Endothelial cell of umbilical vein (primary cell): ENCODE measurements at regions not wholly inside any gene's neighbourhood (a gene's known extent, or its start where the extent isn't known, plus 50 kb on each side); places are given as distances from the start of the nearest gene placed in this dataset.

Experiments
- BruUV-seq: library from RNA; stranded (reverse); fragments of 400-500 nt; replicated peaks from 2 replicates; lab custom pipeline; 2021; lab: Mats Ljungman, UMichigan
- CTCF ChIA-PET: fragments of 300-600, 350-600 bp; sonication (Branson Sonifier 250); formaldehyde crosslinking; loops from one replicate; lab custom pipeline; 2021; ENCODE audit warnings: antibody characterized with exemption, inconsistent platforms; lab: Charles Lee
- POLR2A ChIA-PET: fragments of 300-600, 350-600 bp; sonication (Branson Sonifier 250); formaldehyde crosslinking; loops from one replicate; lab custom pipeline; 2021; ENCODE audit warnings: antibody characterized with exemption, inconsistent platforms; lab: Charles Lee
- DNase-seq: peaks from one replicate; pipeline ENCODE4 v3.0.0-alpha.2; 2011; ENCODE audit warnings: low read depth, low spot score
- FAIRE-seq: peaks from 2 replicates; lab custom pipeline; 2011; peaks lifted over from hg19 to GRCh38; lab: Jason Lieb, UNC
- H2AFZ ChIP-seq: 2 replicates; pipeline ENCODE4 v1.6.0; 2012; ENCODE audit warnings: low read depth, low read length, control low read depth, inconsistent platforms
- H3K27ac ChIP-seq: 2 replicates; pipeline ENCODE4 v1.5.1; 2011; ENCODE audit warnings: low read depth, mild to moderate bottlenecking, control low read depth, low read length, moderate library complexity; ENCODE audit not compliant: insufficient read depth
- H3K27me3 ChIP-seq, 2 experiments: 2 replicates each; pipeline versions ENCODE4 v1.6.0 to v1.6.1; 2011; ENCODE audit warnings: low read length in 2 of 2, mixed read lengths in 1 of 2; ENCODE audit not compliant: control insufficient read depth in 2 of 2, insufficient read depth in 2 of 2
- H3K36me3 ChIP-seq, 2 experiments: 2 replicates in 1 of 2; 3 replicates in 1 of 2; pipeline ENCODE4 v1.5.1; 2011; ENCODE audit warnings: low read length in 2 of 2, mild to moderate bottlenecking in 1 of 2, moderate library complexity in 1 of 2; ENCODE audit not compliant: control insufficient read depth in 2 of 2, insufficient read depth in 2 of 2; ENCODE audit errors: extremely low read depth in 1 of 2
- H3K4me1 ChIP-seq: 3 replicates; pipeline ENCODE4 v1.5.1; 2011; ENCODE audit warnings: mild to moderate bottlenecking, low read length; ENCODE audit not compliant: control insufficient read depth, insufficient read depth; ENCODE audit errors: extremely low read depth
- H3K4me2 ChIP-seq: 2 replicates; pipeline ENCODE4 v1.6.1; 2011; ENCODE audit warnings: low read length, control low read depth, mixed read lengths; ENCODE audit not compliant: insufficient read depth
- H3K4me3 ChIP-seq, 3 experiments: fragments of 200-600 bp in 1 of 3; sonication (generic), shearing (Covaris generic) in 1 of 3; replicated peaks in 1 of 3; 2 replicates each; pipeline ENCODE4 v1.5.1; 2011 to 2016; ENCODE audit warnings: control low read depth in 3 of 3, low read length in 3 of 3, mild to moderate bottlenecking in 2 of 3, inconsistent platforms in 1 of 3, low read depth in 1 of 3, moderate library complexity in 1 of 3; ENCODE audit not compliant: insufficient read depth in 1 of 3
- H3K79me2 ChIP-seq: 2 replicates; pipeline ENCODE4 v1.6.0; 2012; ENCODE audit warnings: low read length, inconsistent platforms; ENCODE audit not compliant: control insufficient read depth, insufficient read depth
- H3K9ac ChIP-seq: replicated peaks from 2 replicates; pipeline ENCODE3; 2011; ENCODE audit warnings: low read length, control low read depth; ENCODE audit not compliant: insufficient read depth; ENCODE audit errors: extremely low read depth
- H3K9me1 ChIP-seq: replicated peaks from 3 replicates; pipeline ENCODE4 v1.6.0; 2011; ENCODE audit warnings: mild to moderate bottlenecking, low read length; ENCODE audit not compliant: control insufficient read depth, insufficient read depth; ENCODE audit errors: extremely low read depth
- H3K9me3 ChIP-seq: replicated peaks from 2 replicates; pipeline ENCODE4 v1.5.1; 2012; ENCODE audit warnings: low read length, inconsistent platforms; ENCODE audit not compliant: control insufficient read depth, insufficient read depth
- H4K20me1 ChIP-seq: replicated peaks from 2 replicates; pipeline ENCODE3; 2011; ENCODE audit warnings: mild to moderate bottlenecking, low read length; ENCODE audit not compliant: control insufficient read depth, insufficient read depth; ENCODE audit errors: extremely low read depth
- CTCF ChIP-seq, 2 donors: IDR thresholded peaks; 1 replicate in 1 of 2; 2 replicates in 1 of 2; pipeline ENCODE4 v1.5.1; 2011; ENCODE audit warnings: low read length in 2 of 2, mild to moderate bottlenecking in 2 of 2, moderate library complexity in 2 of 2, control low read depth in 1 of 2, inconsistent platforms in 1 of 2, low read depth in 1 of 2; ENCODE audit not compliant: insufficient read depth in 1 of 2; ENCODE audit errors: extremely low read depth in 1 of 2
- EZH2 ChIP-seq: IDR thresholded peaks from 2 replicates; pipeline ENCODE4 v1.6.1; 2012; ENCODE audit warnings: borderline replicate concordance, low read depth, mild to moderate bottlenecking, moderate library complexity, low read length, inconsistent platforms; ENCODE audit not compliant: severe bottlenecking
- FOS ChIP-seq: IDR thresholded peaks from 2 replicates; pipeline ENCODE4 v1.6.1; 2011; ENCODE audit warnings: mild to moderate bottlenecking, low read length, moderate library complexity, borderline replicate concordance; ENCODE audit not compliant: insufficient read depth
- GATA2 ChIP-seq: IDR thresholded peaks from 2 replicates; pipeline ENCODE4 v1.7.0; 2011; ENCODE audit warnings: low read depth, mild to moderate bottlenecking, moderate library complexity, mixed read lengths, low read length; ENCODE audit not compliant: insufficient read length, insufficient read depth
- JUN ChIP-seq: IDR thresholded peaks from 2 replicates; pipeline ENCODE4 v1.6.1; 2011; ENCODE audit warnings: borderline replicate concordance, low read depth; ENCODE audit not compliant: insufficient read length, insufficient read depth
- MAX ChIP-seq: IDR thresholded peaks from 2 replicates; pipeline ENCODE4 v1.6.1; 2011; ENCODE audit not compliant: insufficient read depth, insufficient read length
- MYC ChIP-seq: IDR thresholded peaks from one replicate; pipeline ENCODE4 v1.6.1; 2011; ENCODE audit warnings: mild to moderate bottlenecking, low read depth, low read length
- POLR2A ChIP-seq: IDR thresholded peaks from 2 replicates; pipeline ENCODE4 v1.6.1; 2012; ENCODE audit warnings: low read depth, mild to moderate bottlenecking, control low read depth, low read length
- POLR2AphosphoS5 ChIP-seq: IDR thresholded peaks from 2 replicates; pipeline ENCODE4 v1.6.1; 2012; ENCODE audit warnings: low read depth, mild to moderate bottlenecking, control low read depth, low read length, moderate library complexity; ENCODE audit not compliant: insufficient read depth
- dilution Hi-C: fragments of 300-500 bp; cut with MboI; formaldehyde crosslinking; loops from one replicate; pipeline ENCODE4 v1.15.0; 2019; ENCODE audit warnings: low sequenced_read_pairs; ENCODE audit not compliant: extremely low pct_ligation_motif_present
- intact Hi-C: fragments of 100-400 bp; cut with micrococcal nuclease; formaldehyde crosslinking; loops from one replicate; pipeline ENCODE4 v1.10.0; 2022

GRCh38 chr10:63780101-63780500, 258.9 kb downstream of the REEP3 start:
- peaks cover 0 to 2% of the 10 kb centered on the region in 2 experiments for H3K27me3 ChIP-seq
- no peaks in the 10 kb centered on the region for H3K36me3 ChIP-seq
- H3K4me2 ChIP-seq: no peak overlapping the region
- intact Hi-C loops: no loop called here
- no peaks in the 10 kb centered on the region for H3K9me1 ChIP-seq
- no peak overlapping the region for H2AFZ ChIP-seq
- peak; percentile 73 for DNase-seq
- peak; percentile 18 for FAIRE-seq
- no peak overlapping the region for H3K9ac ChIP-seq
- no peaks in the 10 kb centered on the region for H4K20me1 ChIP-seq
- BruUV-seq: no TSS peak
- H3K4me1 ChIP-seq: no peaks in the 10 kb centered on the region
- H3K4me3 ChIP-seq: no peak overlapping the region
- TF ChIP-seq FOS: no peak
- no peak for TF ChIP-seq MAX
- no peak for TF ChIP-seq GATA2
- TF ChIP-seq MYC: no peak
- TF ChIP-seq POLR2AphosphoS5: no peak
- no peak for TF ChIP-seq POLR2A
- TF ChIP-seq JUN: no peak
- TF ChIP-seq CTCF (IDR thresholded peaks at IDR 0.05; ENCODE audit: extremely low read depth in 1 of 2, insufficient read depth in 1 of 2, low read depth in 1 of 2, low read length in 2 of 2): no peak
- TF ChIP-seq EZH2: no peak
- POLR2A ChIA-PET: no interaction called here
- H3K27ac ChIP-seq: no peak overlapping the region
- CTCF ChIA-PET: no interaction called here
- no peaks in the 10 kb centered on the region for H3K79me2 ChIP-seq
- dilution Hi-C loops: no loop called here
- H3K9me3 ChIP-seq: no peaks in the 10 kb centered on the region
